ENCODE measurements at regions not wholly inside any gene's neighbourhood (a gene's known extent, or its start where the extent isn't known, plus 50 kb on each side); places are given as distances from the start of the nearest gene placed in this dataset.

GRCh38 chr7:67788669-67789068, 792.0 kb downstream of the TYW1 start:
- H3K4me2 ChIP-seq (ENCODE audit: extremely low read depth, insufficient read depth, low read length), result no peak overlapping the region
- no peak overlapping the region for H3K4me3 ChIP-seq (replicated peaks in 1 of 4; ENCODE audit: control extremely low read depth in 1 of 4, insufficient read depth in 1 of 4, low read depth in 3 of 4, low read length in 4 of 4)
- no peaks in the 10 kb centered on the region for H4K20me1 ChIP-seq (ENCODE audit: control insufficient read depth, extremely low read depth, insufficient read depth, low read length)
- DNase-seq (ENCODE audit: low read depth in 2 of 2), result peak in 1 of 2 donors; percentile 9
- no peaks in the 10 kb centered on the region for H3K4me1 ChIP-seq (ENCODE audit: control insufficient read depth, extremely low read depth, insufficient read depth, low read length)
- no peaks in the 10 kb centered on the region for H3K27me3 ChIP-seq (ENCODE audit: control insufficient read depth, insufficient read depth, low read length)
- no peaks in the 10 kb centered on the region for H3K9me3 ChIP-seq (ENCODE audit: control insufficient read depth, insufficient read depth, low read depth, low read length)
- no peaks in the 10 kb centered on the region for H3K36me3 ChIP-seq (ENCODE audit: control insufficient read depth, insufficient read depth, low read length)
- H2AFZ ChIP-seq (ENCODE audit: low read length), result no peak overlapping the region
- TF ChIP-seq EZH2 (IDR thresholded peaks at IDR 0.05; ENCODE audit: low read length, missing control alignments) (no peak), CTCF (conservative IDR thresholded peaks at IDR 0.05 in 1 of 2, IDR thresholded peaks at IDR 0.05 in 1 of 2; ENCODE audit: low read depth in 1 of 2, low read length in 2 of 2) (peak in 1 of 2 donors; percentile 34)
- H3K79me2 ChIP-seq (ENCODE audit: control insufficient read depth, insufficient read depth, low read length), result no peaks in the 10 kb centered on the region
- no peak overlapping the region for H3K9ac ChIP-seq (ENCODE audit: insufficient read depth, low read length)
- H3K27ac ChIP-seq (ENCODE audit: insufficient read depth, low read length), result no peak overlapping the region

- no peaks in the 10 kb centered on the region for H3K27me3 ChIP-seq (ENCODE audit: control insufficient read depth, insufficient read depth, low read length)
- no peaks in the 10 kb centered on the region for H3K9me3 ChIP-seq (ENCODE audit: control insufficient read depth, insufficient read depth, low read depth, low read length)
- H2AFZ ChIP-seq (ENCODE audit: low read length), result no peak overlapping the region
- TF ChIP-seq CTCF (conservative IDR thresholded peaks at IDR 0.05 in 1 of 2, IDR thresholded peaks at IDR 0.05 in 1 of 2; ENCODE audit: low read depth in 1 of 2, low read length in 2 of 2), result no peak
- TF ChIP-seq EZH2 (IDR thresholded peaks at IDR 0.05; ENCODE audit: low read length, missing control alignments), result no peak
- no peak overlapping the region for H3K4me2 ChIP-seq (ENCODE audit: extremely low read depth, insufficient read depth, low read length)
- no peaks in the 10 kb centered on the region for H3K4me1 ChIP-seq (ENCODE audit: control insufficient read depth, extremely low read depth, insufficient read depth, low read length)
- H3K4me3 ChIP-seq (replicated peaks in 1 of 4; ENCODE audit: control extremely low read depth in 1 of 4, insufficient read depth in 1 of 4, low read depth in 3 of 4, low read length in 4 of 4), result no peak overlapping the region
- H3K27ac ChIP-seq (ENCODE audit: insufficient read depth, low read length), result no peak overlapping the region
- no peaks in the 10 kb centered on the region for H3K79me2 ChIP-seq (ENCODE audit: control insufficient read depth, insufficient read depth, low read length)
- no peak overlapping the region for H3K9ac ChIP-seq (ENCODE audit: insufficient read depth, low read length)
- no peaks in the 10 kb centered on the region for H3K36me3 ChIP-seq (ENCODE audit: control insufficient read depth, insufficient read depth, low read length)
- H4K20me1 ChIP-seq (ENCODE audit: control insufficient read depth, extremely low read depth, insufficient read depth, low read length), result no peaks in the 10 kb centered on the region
- DNase-seq (ENCODE audit: low read depth in 2 of 2), result no peak
Observed at GRCh38 chr7:67791918-67792317, 795.3 kb downstream of the TYW1 start.

GRCh38 chr7:67794544-67794943, 797.9 kb downstream of the TYW1 start:
- no peaks in the 10 kb centered on the region for H3K27me3 ChIP-seq (ENCODE audit: control insufficient read depth, insufficient read depth, low read length)
- no peaks in the 10 kb centered on the region for H3K4me1 ChIP-seq (ENCODE audit: control insufficient read depth, extremely low read depth, insufficient read depth, low read length)
- H3K4me3 ChIP-seq (replicated peaks in 1 of 4; ENCODE audit: control extremely low read depth in 1 of 4, insufficient read depth in 1 of 4, low read depth in 3 of 4, low read length in 4 of 4), result no peak overlapping the region
- H3K9me3 ChIP-seq (ENCODE audit: control insufficient read depth, insufficient read depth, low read depth, low read length), result no peaks in the 10 kb centered on the region
- no peak overlapping the region for H3K27ac ChIP-seq (ENCODE audit: insufficient read depth, low read length)
- H3K79me2 ChIP-seq (ENCODE audit: control insufficient read depth, insufficient read depth, low read length), result no peaks in the 10 kb centered on the region
- H2AFZ ChIP-seq (ENCODE audit: low read length), result no peak overlapping the region
- TF ChIP-seq EZH2 (IDR thresholded peaks at IDR 0.05; ENCODE audit: low read length, missing control alignments) (no peak), CTCF (conservative IDR thresholded peaks at IDR 0.05 in 1 of 2, IDR thresholded peaks at IDR 0.05 in 1 of 2; ENCODE audit: low read depth in 1 of 2, low read length in 2 of 2) (no peak)
- no peak overlapping the region for H3K4me2 ChIP-seq (ENCODE audit: extremely low read depth, insufficient read depth, low read length)
- H4K20me1 ChIP-seq (ENCODE audit: control insufficient read depth, extremely low read depth, insufficient read depth, low read length), result no peaks in the 10 kb centered on the region
- no peaks in the 10 kb centered on the region for H3K36me3 ChIP-seq (ENCODE audit: control insufficient read depth, insufficient read depth, low read length)
- DNase-seq (ENCODE audit: low read depth in 2 of 2), result no peak
- no peak overlapping the region for H3K9ac ChIP-seq (ENCODE audit: insufficient read depth, low read length)

Data from fibroblast of lung (primary cell).